Parathyroid adenoma (tissue), 2 donors: ENCODE measurements at regions not wholly inside any gene's neighbourhood (a gene's known extent, or its start where the extent isn't known, plus 50 kb on each side); places are given as distances from the start of the nearest gene placed in this dataset.

Experiments
- H2AFZ ChIP-seq: fragments of 300-600 bp; sonication (generic); one replicate; pipeline ENCODE4 v1.7.0; 2017; ENCODE audit warnings: antibody characterized with exemption, mild to moderate bottlenecking
- H3K27ac ChIP-seq: fragments of 300-600 bp; sonication (generic); one replicate; pipeline ENCODE4 v1.7.0; 2017
- H3K27me3 ChIP-seq: fragments of 300-600 bp; sonication (generic); one replicate; pipeline ENCODE4 v1.7.0; 2017; ENCODE audit warnings: low read length; ENCODE audit not compliant: control insufficient read depth, insufficient read depth
- H3K36me3 ChIP-seq: fragments of 300-600 bp; sonication (generic); one replicate; pipeline ENCODE4 v1.7.0; 2017; ENCODE audit warnings: low read length; ENCODE audit not compliant: control insufficient read depth, insufficient read depth
- H3K4me1 ChIP-seq: fragments of 300-600 bp; sonication (generic); one replicate; pipeline ENCODE4 v1.7.0; 2017; ENCODE audit warnings: control low read depth
- H3K4me2 ChIP-seq: fragments of 300-600 bp; sonication (generic); one replicate; pipeline ENCODE4 v1.7.0; 2017; ENCODE audit warnings: low read length
- H3K4me3 ChIP-seq: fragments of 300-600 bp; sonication (generic); one replicate; pipeline ENCODE4 v1.7.0; 2017; ENCODE audit warnings: low read depth, low read length
- H3K79me2 ChIP-seq: fragments of 300-600 bp; sonication (generic); one replicate; pipeline ENCODE4 v1.7.0; 2017; ENCODE audit warnings: control low read depth
- H3K9ac ChIP-seq: fragments of 300-600 bp; sonication (generic); one replicate; pipeline ENCODE4 v1.7.0; 2017; ENCODE audit warnings: mild to moderate bottlenecking
- H3K9me3 ChIP-seq: fragments of 300-600 bp; sonication (generic); one replicate; pipeline ENCODE4 v1.7.0; 2017; ENCODE audit warnings: low read length; ENCODE audit not compliant: control insufficient read depth
- TF ChIP-seq, protein P1 (sequence below): fragments of 300-600 bp; sonication (generic); IDR thresholded peaks from one replicate; pipeline ENCODE4 v1.7.0; 2017; ENCODE audit warnings: antibody characterized with exemption, mild to moderate bottlenecking
- donor health status: primary hyperparathyroidism.

GRCh38 chr1:164423136-164423535 lies 135.8 kb upstream of the PBX1 start:
- no peaks in the 10 kb centered on the region for H3K36me3 ChIP-seq
- no peak overlapping the region for H3K27ac ChIP-seq
- H3K4me1 ChIP-seq: no peaks in the 10 kb centered on the region
- no peak overlapping the region for H2AFZ ChIP-seq
- no peaks in the 10 kb centered on the region for H3K9me3 ChIP-seq
- TF ChIP-seq, protein P1, sequence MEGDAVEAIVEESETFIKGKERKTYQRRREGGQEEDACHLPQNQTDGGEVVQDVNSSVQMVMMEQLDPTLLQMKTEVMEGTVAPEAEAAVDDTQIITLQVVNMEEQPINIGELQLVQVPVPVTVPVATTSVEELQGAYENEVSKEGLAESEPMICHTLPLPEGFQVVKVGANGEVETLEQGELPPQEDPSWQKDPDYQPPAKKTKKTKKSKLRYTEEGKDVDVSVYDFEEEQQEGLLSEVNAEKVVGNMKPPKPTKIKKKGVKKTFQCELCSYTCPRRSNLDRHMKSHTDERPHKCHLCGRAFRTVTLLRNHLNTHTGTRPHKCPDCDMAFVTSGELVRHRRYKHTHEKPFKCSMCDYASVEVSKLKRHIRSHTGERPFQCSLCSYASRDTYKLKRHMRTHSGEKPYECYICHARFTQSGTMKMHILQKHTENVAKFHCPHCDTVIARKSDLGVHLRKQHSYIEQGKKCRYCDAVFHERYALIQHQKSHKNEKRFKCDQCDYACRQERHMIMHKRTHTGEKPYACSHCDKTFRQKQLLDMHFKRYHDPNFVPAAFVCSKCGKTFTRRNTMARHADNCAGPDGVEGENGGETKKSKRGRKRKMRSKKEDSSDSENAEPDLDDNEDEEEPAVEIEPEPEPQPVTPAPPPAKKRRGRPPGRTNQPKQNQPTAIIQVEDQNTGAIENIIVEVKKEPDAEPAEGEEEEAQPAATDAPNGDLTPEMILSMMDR: no peak
- H3K79me2 ChIP-seq: no peaks in the 10 kb centered on the region
- no peak overlapping the region for H3K9ac ChIP-seq
- no peaks in the 10 kb centered on the region for H3K27me3 ChIP-seq
- no peak overlapping the region for H3K4me3 ChIP-seq
- H3K4me2 ChIP-seq: no peak overlapping the region

GRCh38 chr1:164433141-164433817 lies 125.7 kb upstream of the PBX1 start:
- no peaks in the 10 kb centered on the region for H3K79me2 ChIP-seq
- no peaks in the 10 kb centered on the region for H3K9me3 ChIP-seq
- H3K4me3 ChIP-seq: no peak overlapping the region
- H2AFZ ChIP-seq: no peak overlapping the region
- no peaks in the 10 kb centered on the region for H3K36me3 ChIP-seq
- no peak overlapping the region for H3K27ac ChIP-seq
- H3K4me1 ChIP-seq: no peaks in the 10 kb centered on the region
- no peak overlapping the region for H3K4me2 ChIP-seq
- no peaks in the 10 kb centered on the region for H3K27me3 ChIP-seq
- TF ChIP-seq, protein P1: no peak
- no peak overlapping the region for H3K9ac ChIP-seq

GRCh38 chr1:164433818-164434170 lies 125.2 kb upstream of the PBX1 start:
- Histone ChIP-seq H3K9ac (no peak overlapping the region), H3K4me1 (no peaks in the 10 kb centered on the region), H3K4me3 (no peak overlapping the region), H3K79me2 (no peaks in the 10 kb centered on the region), H3K27me3 (no peaks in the 10 kb centered on the region), H3K36me3 (no peaks in the 10 kb centered on the region), H3K27ac (no peak overlapping the region), H2AFZ (no peak overlapping the region), H3K4me2 (no peak overlapping the region), H3K9me3 (no peaks in the 10 kb centered on the region)
- TF ChIP-seq, protein P1: no peak

GRCh38 chr1:164440232-164440631 lies 118.8 kb upstream of the PBX1 start:
- Histone ChIP-seq H3K36me3 (no peaks in the 10 kb centered on the region), H3K27me3 (no peaks in the 10 kb centered on the region), H3K9ac (no peak overlapping the region), H3K27ac (no peak overlapping the region), H3K4me2 (no peak overlapping the region), H3K79me2 (no peaks in the 10 kb centered on the region), H3K4me3 (no peak overlapping the region), H2AFZ (peak overlapping the region; percentile 17), H3K9me3 (no peaks in the 10 kb centered on the region), H3K4me1 (no peaks in the 10 kb centered on the region)
- TF ChIP-seq, protein P1: no peak

- no peaks in the 10 kb centered on the region for H3K27me3 ChIP-seq
- no peaks in the 10 kb centered on the region for H3K9me3 ChIP-seq
- H3K27ac ChIP-seq: no peak overlapping the region
- no peaks in the 10 kb centered on the region for H3K36me3 ChIP-seq
- no peak overlapping the region for H3K4me2 ChIP-seq
- H3K79me2 ChIP-seq: no peaks in the 10 kb centered on the region
- no peak overlapping the region for H3K4me3 ChIP-seq
- H3K4me1 ChIP-seq: no peaks in the 10 kb centered on the region
- TF ChIP-seq, protein P1: no peak
- H2AFZ ChIP-seq: no peak overlapping the region
- no peak overlapping the region for H3K9ac ChIP-seq
These were observed 115.8 kb upstream of the PBX1 start for GRCh38 chr1:164443166-164443565.
